Chondrocyte (in vitro differentiated cells): ENCODE measurements at regions not wholly inside any gene's neighbourhood (a gene's known extent, or its start where the extent isn't known, plus 50 kb on each side); places are given as distances from the start of the nearest gene placed in this dataset.

Experiments
- DNase-seq: peaks from one replicate; pipeline ENCODE4 v3.0.0; 2021; ENCODE audit warnings: mixed read lengths, low spot score
- H3K27ac Mint-ChIP-seq: one replicate; pipeline ENCODE4 v1.8.0; 2021; ENCODE audit warnings: mild to moderate bottlenecking, moderate library complexity, mixed read lengths; ENCODE audit not compliant: unreplicated experiment
- H3K27me3 Mint-ChIP-seq: 2 replicates; pipeline ENCODE4 v1.8.0; 2021; ENCODE audit warnings: low read depth, mixed read lengths
- H3K36me3 Mint-ChIP-seq: 2 replicates; pipeline ENCODE4 v1.8.0; 2021; ENCODE audit warnings: low read depth, mixed read lengths
- H3K4me1 Mint-ChIP-seq: 2 replicates; pipeline ENCODE4 v1.8.0; 2021; ENCODE audit warnings: low read depth, mild to moderate bottlenecking, mixed read lengths
- H3K4me3 Mint-ChIP-seq: one replicate; pipeline ENCODE4 v1.8.0; 2021; ENCODE audit warnings: mild to moderate bottlenecking, moderate library complexity, mixed read lengths; ENCODE audit not compliant: unreplicated experiment
- H3K9me3 Mint-ChIP-seq: 2 replicates; pipeline ENCODE4 v1.8.0; 2021; ENCODE audit warnings: low read depth, mixed read lengths
- CTCF ChIP-seq: fragments of 200-600 bp; sonication (generic); IDR thresholded peaks from 2 replicates; pipeline ENCODE4 v1.5.0; 2021; ENCODE audit warnings: antibody characterized with exemption, mild to moderate bottlenecking, moderate library complexity

DNA sequence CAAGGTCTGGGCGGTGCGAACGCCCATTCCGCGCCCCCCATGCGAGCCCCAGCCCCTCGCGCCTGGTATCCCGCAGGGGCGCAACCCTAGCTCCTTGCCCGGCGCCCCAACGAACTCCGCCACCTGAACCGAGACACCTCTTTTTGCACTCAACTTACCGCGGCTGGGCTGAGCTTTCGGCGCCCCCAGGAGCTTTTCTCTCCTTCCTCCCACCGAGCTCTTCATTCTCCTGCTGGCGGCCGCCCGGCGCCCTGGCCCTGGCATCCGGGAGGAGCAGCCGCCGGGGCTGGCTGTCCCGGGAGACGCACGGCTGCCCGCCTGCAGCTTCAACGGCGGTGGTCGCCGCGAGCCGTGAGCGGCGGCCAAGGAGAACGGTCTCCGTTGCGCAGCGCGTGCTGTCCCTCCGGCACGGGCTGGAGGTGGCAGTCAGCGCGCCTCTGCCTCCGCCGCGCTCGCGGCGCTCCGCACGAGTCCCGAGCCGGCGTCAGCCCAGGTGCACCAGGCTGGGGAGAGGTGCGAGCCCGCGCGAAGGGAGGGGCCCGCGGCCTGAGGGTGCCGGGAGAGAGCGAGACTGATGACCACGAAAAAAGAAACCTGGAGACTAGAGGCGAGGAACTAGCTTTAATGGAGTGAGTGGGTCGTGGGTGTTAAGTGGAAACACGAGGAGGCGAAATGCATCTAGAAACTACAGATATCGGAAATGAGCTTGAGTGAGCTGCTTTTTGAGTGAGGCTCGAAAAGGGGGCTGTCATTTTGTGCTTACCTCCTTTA, 621.5 kb upstream of the ZNF385D start:
- H3K4me1 Mint-ChIP-seq, result peaks cover 29% of the 10 kb centered on the region
- H3K36me3 Mint-ChIP-seq, result no peaks in the 10 kb centered on the region
- peaks cover 39% of the 10 kb centered on the region for H3K27me3 Mint-ChIP-seq
- no peak overlapping the region for H3K27ac Mint-ChIP-seq
- no peak for TF ChIP-seq CTCF
- H3K4me3 Mint-ChIP-seq, result peak overlapping the region; percentile 54
- DNase-seq, result peak; percentile 53
- H3K9me3 Mint-ChIP-seq, result no peaks in the 10 kb centered on the region

DNA sequence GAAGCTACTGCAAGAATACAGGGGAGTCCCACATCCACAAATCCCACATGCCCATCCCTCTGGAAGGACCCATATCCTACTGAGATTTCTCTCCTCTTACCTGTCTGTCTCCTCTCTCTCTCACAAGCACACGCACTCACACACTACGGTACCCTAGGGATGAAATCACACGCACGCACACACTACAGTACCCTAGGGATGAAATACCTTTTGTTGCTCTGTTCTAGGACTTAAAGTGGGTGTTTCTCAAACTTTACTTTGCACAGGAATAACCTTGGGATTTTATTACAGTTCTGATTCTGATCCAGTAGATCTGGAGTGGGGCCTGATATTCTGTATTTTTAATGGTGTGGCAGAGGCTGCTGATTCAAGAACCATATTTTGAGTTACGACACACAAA, 622.2 kb upstream of the ZNF385D start:
- peaks cover 36% of the 10 kb centered on the region for H3K4me1 Mint-ChIP-seq
- H3K27ac Mint-ChIP-seq, result no peak overlapping the region
- H3K4me3 Mint-ChIP-seq, result peak overlapping the region; percentile 54
- DNase-seq, result no peak
- TF ChIP-seq CTCF, result no peak
- H3K9me3 Mint-ChIP-seq, result no peaks in the 10 kb centered on the region
- no peaks in the 10 kb centered on the region for H3K36me3 Mint-ChIP-seq
- H3K27me3 Mint-ChIP-seq, result peaks cover 39% of the 10 kb centered on the region

- Mint-ChIP-seq H3K27me3 (peaks cover 36% of the 10 kb centered on the region), H3K27ac (no peak overlapping the region), H3K4me1 (peaks cover 40% of the 10 kb centered on the region), H3K4me3 (no peak overlapping the region), H3K9me3 (no peaks in the 10 kb centered on the region), H3K36me3 (no peaks in the 10 kb centered on the region)
- TF ChIP-seq CTCF, result no peak
- no peak for DNase-seq
These were observed 622.8 kb upstream of the ZNF385D start for GRCh38 chr3:22373827-22374226.

GRCh38 chr3:22377421-22377820, 626.4 kb upstream of the ZNF385D start:
- H3K9me3 Mint-ChIP-seq, result no peaks in the 10 kb centered on the region
- peaks cover 20% of the 10 kb centered on the region for H3K27me3 Mint-ChIP-seq
- no peak for DNase-seq
- no peak overlapping the region for H3K4me3 Mint-ChIP-seq
- no peak overlapping the region for H3K27ac Mint-ChIP-seq
- no peak for TF ChIP-seq CTCF
- peaks cover 28% of the 10 kb centered on the region for H3K4me1 Mint-ChIP-seq
- H3K36me3 Mint-ChIP-seq, result no peaks in the 10 kb centered on the region

DNA sequence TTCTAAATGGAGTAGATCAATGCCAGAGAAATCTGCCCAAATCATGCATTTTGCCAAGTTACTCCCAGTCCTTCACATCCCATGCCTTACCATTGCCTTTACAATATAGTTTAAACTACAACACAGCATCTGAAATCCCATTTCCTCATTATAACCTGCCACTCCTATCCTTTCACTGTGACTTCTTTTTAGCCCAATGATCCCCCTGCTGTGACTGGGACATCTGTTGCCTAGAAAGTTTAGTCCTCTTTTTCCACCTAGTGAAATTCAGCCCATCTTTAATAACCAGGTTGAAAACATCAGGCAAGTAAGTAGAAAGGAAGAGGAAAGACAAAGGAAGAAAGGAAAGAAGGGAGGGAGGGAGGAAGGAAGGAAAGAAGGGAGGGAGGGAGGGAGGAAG, 627.9 kb upstream of the ZNF385D start:
- no peak overlapping the region for H3K27ac Mint-ChIP-seq
- H3K27me3 Mint-ChIP-seq, result peaks cover 11% of the 10 kb centered on the region
- no peak overlapping the region for H3K4me3 Mint-ChIP-seq
- TF ChIP-seq CTCF, result no peak
- no peaks in the 10 kb centered on the region for H3K36me3 Mint-ChIP-seq
- no peak for DNase-seq
- no peaks in the 10 kb centered on the region for H3K9me3 Mint-ChIP-seq
- H3K4me1 Mint-ChIP-seq, result peaks cover 21% of the 10 kb centered on the region
